GM23338 (cell line): ENCODE measurements at regions not wholly inside any gene's neighbourhood (a gene's known extent, or its start where the extent isn't known, plus 50 kb on each side); places are given as distances from the start of the nearest gene placed in this dataset.

Experiments
- ATAC-seq: fragments of 200-7000 bp; cut with Tn5 transposase; 3 replicates; pipeline ENCODE4 v1.9.1; 2020
- DNase-seq: peaks from one replicate; pipeline ENCODE4 v3.0.0-alpha.2; 2015; ENCODE audit warnings: low spot score
- H2AFZ ChIP-seq: fragments of 200-600 bp; sonication (generic); 2 replicates; pipeline ENCODE4 v1.8.0; 2016; ENCODE audit warnings: antibody characterized with exemption, mild to moderate bottlenecking, moderate library complexity
- H3F3A ChIP-seq: fragments of 200-600 bp; sonication (generic); replicated peaks from 2 replicates; pipeline ENCODE4 v1.8.0; 2017; ENCODE audit warnings: antibody characterized with exemption, mixed run types, low read depth
- H3K27ac ChIP-seq: fragments of 200-600 bp; sonication (generic); 2 replicates; pipeline ENCODE4 v1.6.1; 2016; ENCODE audit warnings: low read depth
- H3K27me3 ChIP-seq: fragments of 200-600 bp; sonication (generic); 2 replicates; pipeline ENCODE4 v1.8.0; 2016; ENCODE audit warnings: mild to moderate bottlenecking, mixed run types, moderate library complexity; ENCODE audit not compliant: insufficient read depth
- H3K36me3 ChIP-seq: fragments of 200-600 bp; sonication (generic); 2 replicates; pipeline ENCODE4 v1.8.0; 2016; ENCODE audit warnings: mild to moderate bottlenecking; ENCODE audit not compliant: insufficient read depth
- H3K4me1 ChIP-seq: fragments of 200-600 bp; sonication (generic); 2 replicates; pipeline ENCODE4 v1.8.0; 2016; ENCODE audit warnings: mild to moderate bottlenecking, moderate library complexity; ENCODE audit not compliant: insufficient read depth
- H3K4me2 ChIP-seq: fragments of 200-600 bp; sonication (generic); 2 replicates; pipeline ENCODE4 v1.7.1; 2017; ENCODE audit warnings: mixed run types
- H3K4me3 ChIP-seq: fragments of 200-600 bp; sonication (generic); 2 replicates; pipeline ENCODE4 v1.6.1; 2016; ENCODE audit warnings: mixed run types
- H3K79me2 ChIP-seq: fragments of 200-600 bp; sonication (generic); replicated peaks from 2 replicates; pipeline ENCODE4 v1.8.0; 2017; ENCODE audit warnings: mild to moderate bottlenecking; ENCODE audit not compliant: insufficient read depth
- H3K9me2 ChIP-seq: fragments of 200-600 bp; sonication (generic); 2 replicates; pipeline ENCODE4 v1.8.0; 2017; ENCODE audit not compliant: insufficient read depth
- H4K20me1 ChIP-seq: fragments of 200-600 bp; sonication (generic); replicated peaks from 2 replicates; pipeline ENCODE4 v1.8.0; 2017; ENCODE audit warnings: mild to moderate bottlenecking; ENCODE audit not compliant: insufficient read depth
- H3K27ac Mint-ChIP-seq: 2 replicates; pipeline ENCODE4 v1.8.0; 2020; ENCODE audit warnings: inconsistent platforms, mild to moderate bottlenecking, moderate library complexity, mixed read lengths
- H3K27me3 Mint-ChIP-seq: 3 replicates; pipeline ENCODE4 v1.8.0; 2022; ENCODE audit warnings: low read depth, mild to moderate bottlenecking, moderate library complexity, mixed read lengths, inconsistent platforms; ENCODE audit not compliant: insufficient read depth, poor library complexity
- H3K36me3 Mint-ChIP-seq: 3 replicates; pipeline ENCODE4 v1.8.0; 2021; ENCODE audit warnings: low read depth, mild to moderate bottlenecking, inconsistent platforms, moderate library complexity, mixed read lengths
- H3K4me1 Mint-ChIP-seq: 3 replicates; pipeline ENCODE4 v1.8.0; 2020; ENCODE audit warnings: mild to moderate bottlenecking, inconsistent platforms, mixed read lengths
- H3K4me3 Mint-ChIP-seq: 3 replicates; pipeline ENCODE4 v1.8.0; 2021; ENCODE audit warnings: moderate library complexity, mild to moderate bottlenecking, inconsistent platforms, mixed read lengths
- H3K9me3 Mint-ChIP-seq: 3 replicates; pipeline ENCODE4 v1.8.0; 2020; ENCODE audit warnings: moderate library complexity, mild to moderate bottlenecking, inconsistent platforms, mixed read lengths
- CREB1 ChIP-seq: fragments of 250-450 bp; sonication (Bioruptor Pico); IDR thresholded peaks from 2 replicates; pipeline ENCODE4 v1.5.0; 2020; ENCODE audit warnings: low read depth, mild to moderate bottlenecking, moderate library complexity
- EZH2 ChIP-seq: fragments of 200-600 bp; sonication (generic); IDR thresholded peaks from one replicate; pipeline ENCODE4 v1.8.0; 2017; ENCODE audit warnings: antibody characterized with exemption, mild to moderate bottlenecking, low read depth; ENCODE audit not compliant: unreplicated experiment
- EZH2phosphoT487 ChIP-seq: fragments of 200-600 bp; sonication (generic); IDR thresholded peaks from one replicate; pipeline ENCODE4 v1.8.1; 2018; ENCODE audit warnings: antibody characterized with exemption; ENCODE audit not compliant: unreplicated experiment
- NANOG ChIP-seq: IDR thresholded peaks from 2 replicates; pipeline ENCODE4 v1.6.1; 2016; ENCODE audit warnings: antibody characterized with exemption, borderline replicate concordance
- POLR2AphosphoS5 ChIP-seq: IDR thresholded peaks from 2 replicates; pipeline ENCODE4 v1.6.1; 2016; ENCODE audit warnings: antibody characterized with exemption, low read depth
- STAT1 ChIP-seq: IDR thresholded peaks from one replicate; pipeline ENCODE4 v1.6.1; 2016; ENCODE audit warnings: antibody characterized with exemption; ENCODE audit not compliant: unreplicated experiment
- ZNF331 ChIP-seq: fragments of 250-450 bp; sonication (Bioruptor Pico); IDR thresholded peaks from 2 replicates; pipeline ENCODE4 v1.5.0; 2020; ENCODE audit warnings: low read depth, mild to moderate bottlenecking, moderate library complexity
- TF ChIP-seq, protein P1 (sequence below): IDR thresholded peaks from one replicate; pipeline ENCODE4 v1.6.1; 2018; ENCODE audit warnings: antibody characterized with exemption; ENCODE audit not compliant: unreplicated experiment
- TF ChIP-seq, protein P2 (sequence below), 2 experiments: fragments of 200-600 bp in 1 of 2; sonication (generic) in 1 of 2; conservative IDR thresholded peaks; 2 replicates each; pipeline versions ENCODE4 v1.5.1 to v1.6.1; 2016 to 2017; ENCODE audit warnings: antibody characterized with exemption in 2 of 2, low read depth in 2 of 2, mild to moderate bottlenecking in 2 of 2, moderate library complexity in 1 of 2
- TF ChIP-seq, protein P3 (sequence below): fragments of 250-450 bp; sonication (Bioruptor Pico); IDR thresholded peaks from 2 replicates; pipeline ENCODE4 v1.5.0; 2020; ENCODE audit warnings: mild to moderate bottlenecking, moderate library complexity
- TF ChIP-seq, protein P4 (sequence below): IDR thresholded peaks from 2 replicates; pipeline ENCODE4 v1.6.1; 2016; ENCODE audit warnings: antibody characterized with exemption

DNA sequence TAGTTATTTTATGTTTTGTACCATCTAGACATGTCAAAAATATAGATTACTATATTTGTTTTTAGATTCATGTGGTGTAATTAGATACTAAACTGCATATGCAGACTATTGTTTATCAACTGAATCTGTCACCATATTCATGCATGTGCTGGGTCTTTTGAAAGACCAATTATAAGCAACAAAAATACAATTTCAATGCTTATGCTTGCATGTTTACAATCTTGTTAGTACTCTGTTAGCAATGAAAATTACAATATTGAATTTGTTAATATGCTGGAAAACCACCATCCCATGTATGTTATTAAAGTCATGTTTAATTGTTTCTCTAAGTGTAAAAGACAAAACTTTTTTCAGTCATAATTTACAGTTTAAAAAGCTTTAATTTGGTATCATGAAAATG, 140.9 kb downstream of the HGF start:
- H2AFZ ChIP-seq: no peak overlapping the region
- Mint-ChIP-seq H3K4me1 (peaks cover 10% of the 10 kb centered on the region; the same call in 2 of the 3 replicates), H3K9me3 (no peaks in the 10 kb centered on the region; the same call in 2 of the 3 replicates), H3K36me3 (no peaks in the 10 kb centered on the region; the same call in 2 of the 3 replicates), H3K4me3 (no peak overlapping the region), H3K27me3 (no peaks in the 10 kb centered on the region), H3K27ac (no peak overlapping the region)
- no peaks in the 10 kb centered on the region for H3K36me3 ChIP-seq
- H3K27ac ChIP-seq: no peak overlapping the region
- no peaks in the 10 kb centered on the region for H3K4me1 ChIP-seq
- TF ChIP-seq NANOG: no peak
- TF ChIP-seq ZNF331 (CRISPR knock-in tag): no peak
- TF ChIP-seq EZH2: no peak
- TF ChIP-seq, protein P1, sequence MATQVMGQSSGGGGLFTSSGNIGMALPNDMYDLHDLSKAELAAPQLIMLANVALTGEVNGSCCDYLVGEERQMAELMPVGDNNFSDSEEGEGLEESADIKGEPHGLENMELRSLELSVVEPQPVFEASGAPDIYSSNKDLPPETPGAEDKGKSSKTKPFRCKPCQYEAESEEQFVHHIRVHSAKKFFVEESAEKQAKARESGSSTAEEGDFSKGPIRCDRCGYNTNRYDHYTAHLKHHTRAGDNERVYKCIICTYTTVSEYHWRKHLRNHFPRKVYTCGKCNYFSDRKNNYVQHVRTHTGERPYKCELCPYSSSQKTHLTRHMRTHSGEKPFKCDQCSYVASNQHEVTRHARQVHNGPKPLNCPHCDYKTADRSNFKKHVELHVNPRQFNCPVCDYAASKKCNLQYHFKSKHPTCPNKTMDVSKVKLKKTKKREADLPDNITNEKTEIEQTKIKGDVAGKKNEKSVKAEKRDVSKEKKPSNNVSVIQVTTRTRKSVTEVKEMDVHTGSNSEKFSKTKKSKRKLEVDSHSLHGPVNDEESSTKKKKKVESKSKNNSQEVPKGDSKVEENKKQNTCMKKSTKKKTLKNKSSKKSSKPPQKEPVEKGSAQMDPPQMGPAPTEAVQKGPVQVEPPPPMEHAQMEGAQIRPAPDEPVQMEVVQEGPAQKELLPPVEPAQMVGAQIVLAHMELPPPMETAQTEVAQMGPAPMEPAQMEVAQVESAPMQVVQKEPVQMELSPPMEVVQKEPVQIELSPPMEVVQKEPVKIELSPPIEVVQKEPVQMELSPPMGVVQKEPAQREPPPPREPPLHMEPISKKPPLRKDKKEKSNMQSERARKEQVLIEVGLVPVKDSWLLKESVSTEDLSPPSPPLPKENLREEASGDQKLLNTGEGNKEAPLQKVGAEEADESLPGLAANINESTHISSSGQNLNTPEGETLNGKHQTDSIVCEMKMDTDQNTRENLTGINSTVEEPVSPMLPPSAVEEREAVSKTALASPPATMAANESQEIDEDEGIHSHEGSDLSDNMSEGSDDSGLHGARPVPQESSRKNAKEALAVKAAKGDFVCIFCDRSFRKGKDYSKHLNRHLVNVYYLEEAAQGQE: no peak
- no peak for TF ChIP-seq POLR2AphosphoS5
- no peak for TF ChIP-seq EZH2phosphoT487
- TF ChIP-seq, protein P2, sequence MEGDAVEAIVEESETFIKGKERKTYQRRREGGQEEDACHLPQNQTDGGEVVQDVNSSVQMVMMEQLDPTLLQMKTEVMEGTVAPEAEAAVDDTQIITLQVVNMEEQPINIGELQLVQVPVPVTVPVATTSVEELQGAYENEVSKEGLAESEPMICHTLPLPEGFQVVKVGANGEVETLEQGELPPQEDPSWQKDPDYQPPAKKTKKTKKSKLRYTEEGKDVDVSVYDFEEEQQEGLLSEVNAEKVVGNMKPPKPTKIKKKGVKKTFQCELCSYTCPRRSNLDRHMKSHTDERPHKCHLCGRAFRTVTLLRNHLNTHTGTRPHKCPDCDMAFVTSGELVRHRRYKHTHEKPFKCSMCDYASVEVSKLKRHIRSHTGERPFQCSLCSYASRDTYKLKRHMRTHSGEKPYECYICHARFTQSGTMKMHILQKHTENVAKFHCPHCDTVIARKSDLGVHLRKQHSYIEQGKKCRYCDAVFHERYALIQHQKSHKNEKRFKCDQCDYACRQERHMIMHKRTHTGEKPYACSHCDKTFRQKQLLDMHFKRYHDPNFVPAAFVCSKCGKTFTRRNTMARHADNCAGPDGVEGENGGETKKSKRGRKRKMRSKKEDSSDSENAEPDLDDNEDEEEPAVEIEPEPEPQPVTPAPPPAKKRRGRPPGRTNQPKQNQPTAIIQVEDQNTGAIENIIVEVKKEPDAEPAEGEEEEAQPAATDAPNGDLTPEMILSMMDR (conservative IDR thresholded peaks at IDR 0.05; ENCODE audit: low read depth in 2 of 2): no peak
- TF ChIP-seq, protein P3, sequence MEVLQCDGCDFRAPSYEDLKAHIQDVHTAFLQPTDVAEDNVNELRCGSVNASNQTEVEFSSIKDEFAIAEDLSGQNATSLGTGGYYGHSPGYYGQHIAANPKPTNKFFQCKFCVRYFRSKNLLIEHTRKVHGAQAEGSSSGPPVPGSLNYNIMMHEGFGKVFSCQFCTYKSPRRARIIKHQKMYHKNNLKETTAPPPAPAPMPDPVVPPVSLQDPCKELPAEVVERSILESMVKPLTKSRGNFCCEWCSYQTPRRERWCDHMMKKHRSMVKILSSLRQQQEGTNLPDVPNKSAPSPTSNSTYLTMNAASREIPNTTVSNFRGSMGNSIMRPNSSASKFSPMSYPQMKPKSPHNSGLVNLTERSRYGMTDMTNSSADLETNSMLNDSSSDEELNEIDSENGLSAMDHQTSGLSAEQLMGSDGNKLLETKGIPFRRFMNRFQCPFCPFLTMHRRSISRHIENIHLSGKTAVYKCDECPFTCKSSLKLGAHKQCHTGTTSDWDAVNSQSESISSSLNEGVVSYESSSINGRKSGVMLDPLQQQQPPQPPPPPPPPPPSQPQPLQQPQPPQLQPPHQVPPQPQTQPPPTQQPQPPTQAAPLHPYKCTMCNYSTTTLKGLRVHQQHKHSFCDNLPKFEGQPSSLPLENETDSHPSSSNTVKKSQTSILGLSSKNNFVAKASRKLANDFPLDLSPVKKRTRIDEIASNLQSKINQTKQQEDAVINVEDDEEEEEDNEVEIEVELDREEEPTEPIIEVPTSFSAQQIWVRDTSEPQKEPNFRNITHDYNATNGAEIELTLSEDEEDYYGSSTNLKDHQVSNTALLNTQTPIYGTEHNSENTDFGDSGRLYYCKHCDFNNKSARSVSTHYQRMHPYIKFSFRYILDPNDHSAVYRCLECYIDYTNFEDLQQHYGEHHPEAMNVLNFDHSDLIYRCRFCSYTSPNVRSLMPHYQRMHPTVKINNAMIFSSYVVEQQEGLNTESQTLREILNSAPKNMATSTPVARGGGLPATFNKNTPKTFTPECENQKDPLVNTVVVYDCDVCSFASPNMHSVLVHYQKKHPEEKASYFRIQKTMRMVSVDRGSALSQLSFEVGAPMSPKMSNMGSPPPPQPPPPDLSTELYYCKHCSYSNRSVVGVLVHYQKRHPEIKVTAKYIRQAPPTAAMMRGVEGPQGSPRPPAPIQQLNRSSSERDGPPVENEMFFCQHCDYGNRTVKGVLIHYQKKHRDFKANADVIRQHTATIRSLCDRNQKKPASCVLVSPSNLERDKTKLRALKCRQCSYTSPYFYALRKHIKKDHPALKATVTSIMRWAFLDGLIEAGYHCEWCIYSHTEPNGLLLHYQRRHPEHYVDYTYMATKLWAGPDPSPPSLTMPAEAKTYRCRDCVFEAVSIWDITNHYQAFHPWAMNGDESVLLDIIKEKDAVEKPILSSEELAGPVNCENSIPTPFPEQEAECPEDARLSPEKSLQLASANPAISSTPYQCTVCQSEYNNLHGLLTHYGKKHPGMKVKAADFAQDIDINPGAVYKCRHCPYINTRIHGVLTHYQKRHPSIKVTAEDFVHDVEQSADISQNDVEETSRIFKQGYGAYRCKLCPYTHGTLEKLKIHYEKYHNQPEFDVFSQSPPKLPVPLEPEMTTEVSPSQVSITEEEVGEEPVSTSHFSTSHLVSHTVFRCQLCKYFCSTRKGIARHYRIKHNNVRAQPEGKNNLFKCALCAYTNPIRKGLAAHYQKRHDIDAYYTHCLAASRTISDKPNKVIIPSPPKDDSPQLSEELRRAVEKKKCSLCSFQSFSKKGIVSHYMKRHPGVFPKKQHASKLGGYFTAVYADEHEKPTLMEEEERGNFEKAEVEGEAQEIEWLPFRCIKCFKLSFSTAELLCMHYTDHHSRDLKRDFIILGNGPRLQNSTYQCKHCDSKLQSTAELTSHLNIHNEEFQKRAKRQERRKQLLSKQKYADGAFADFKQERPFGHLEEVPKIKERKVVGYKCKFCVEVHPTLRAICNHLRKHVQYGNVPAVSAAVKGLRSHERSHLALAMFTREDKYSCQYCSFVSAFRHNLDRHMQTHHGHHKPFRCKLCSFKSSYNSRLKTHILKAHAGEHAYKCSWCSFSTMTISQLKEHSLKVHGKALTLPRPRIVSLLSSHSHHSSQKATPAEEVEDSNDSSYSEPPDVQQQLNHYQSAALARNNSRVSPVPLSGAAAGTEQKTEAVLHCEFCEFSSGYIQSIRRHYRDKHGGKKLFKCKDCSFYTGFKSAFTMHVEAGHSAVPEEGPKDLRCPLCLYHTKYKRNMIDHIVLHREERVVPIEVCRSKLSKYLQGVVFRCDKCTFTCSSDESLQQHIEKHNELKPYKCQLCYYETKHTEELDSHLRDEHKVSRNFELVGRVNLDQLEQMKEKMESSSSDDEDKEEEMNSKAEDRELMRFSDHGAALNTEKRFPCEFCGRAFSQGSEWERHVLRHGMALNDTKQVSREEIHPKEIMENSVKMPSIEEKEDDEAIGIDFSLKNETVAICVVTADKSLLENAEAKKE: no peak
- TF ChIP-seq CREB1 (CRISPR knock-in tag): no peak
- TF ChIP-seq STAT1: no peak
- TF ChIP-seq, protein P4, sequence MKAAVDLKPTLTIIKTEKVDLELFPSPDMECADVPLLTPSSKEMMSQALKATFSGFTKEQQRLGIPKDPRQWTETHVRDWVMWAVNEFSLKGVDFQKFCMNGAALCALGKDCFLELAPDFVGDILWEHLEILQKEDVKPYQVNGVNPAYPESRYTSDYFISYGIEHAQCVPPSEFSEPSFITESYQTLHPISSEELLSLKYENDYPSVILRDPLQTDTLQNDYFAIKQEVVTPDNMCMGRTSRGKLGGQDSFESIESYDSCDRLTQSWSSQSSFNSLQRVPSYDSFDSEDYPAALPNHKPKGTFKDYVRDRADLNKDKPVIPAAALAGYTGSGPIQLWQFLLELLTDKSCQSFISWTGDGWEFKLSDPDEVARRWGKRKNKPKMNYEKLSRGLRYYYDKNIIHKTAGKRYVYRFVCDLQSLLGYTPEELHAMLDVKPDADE: no peak
- no peaks in the 10 kb centered on the region for H3K27me3 ChIP-seq
- H3K4me2 ChIP-seq: no peak overlapping the region
- H3K4me3 ChIP-seq: no peak overlapping the region
- H3K79me2 ChIP-seq: no peaks in the 10 kb centered on the region
- ATAC-seq (no peak), DNase-seq (no peak)
- no peaks in the 10 kb centered on the region for H4K20me1 ChIP-seq
- H3F3A ChIP-seq: no peaks in the 10 kb centered on the region
- H3K9me2 ChIP-seq: no peaks in the 10 kb centered on the region
